GM12892 (cell line): ENCODE measurements at regions not wholly inside any gene's neighbourhood (a gene's known extent, or its start where the extent isn't known, plus 50 kb on each side); places are given as distances from the start of the nearest gene placed in this dataset.

ENCODE experiments used
- POLR2A ChIP-seq: IDR thresholded peaks from 2 replicates; pipeline ENCODE4 v1.6.1; 2011; ENCODE audit warnings: low read depth, low read length, control low read depth
- POLR2AphosphoS5 ChIP-seq: IDR thresholded peaks from 2 replicates; pipeline ENCODE4 v1.6.1; 2011; ENCODE audit warnings: low read depth, low read length, control low read depth
- TAF1 ChIP-seq: IDR thresholded peaks from 2 replicates; pipeline ENCODE4 v1.6.1; 2011; ENCODE audit warnings: low read depth, mild to moderate bottlenecking, control low read depth, low read length, borderline replicate concordance

DNA sequence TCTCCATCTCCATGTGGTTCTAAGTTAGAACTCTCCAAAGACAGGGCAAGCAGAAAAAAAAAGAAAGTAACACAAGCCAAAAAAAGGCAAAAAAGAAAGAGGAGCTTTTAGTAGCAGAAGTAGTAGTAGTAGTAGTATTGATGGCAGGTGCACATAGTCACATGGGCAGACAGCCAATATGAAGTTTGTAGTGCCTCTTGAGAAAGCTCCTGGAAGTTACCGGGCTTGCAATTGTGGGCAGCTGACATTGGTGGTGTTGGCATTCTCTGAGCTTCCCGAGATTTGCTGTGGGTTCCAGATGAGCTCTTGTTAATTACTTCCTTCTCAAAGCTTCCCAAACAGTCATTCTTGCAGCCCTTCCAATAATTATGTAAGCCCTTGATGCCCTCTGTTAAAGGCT, 1128.5 kb downstream of the TYW1 start:
- TF ChIP-seq POLR2AphosphoS5 = no peak
- no peak for TF ChIP-seq POLR2A
- no peak for TF ChIP-seq TAF1
